HAP-1 (cell line): ENCODE measurements at regions not wholly inside any gene's neighbourhood (a gene's known extent, or its start where the extent isn't known, plus 50 kb on each side); places are given as distances from the start of the nearest gene placed in this dataset.

Experiments used
- DNase-seq, 2 experiments: peaks; one replicate each; pipeline ENCODE4 v3.0.0-alpha.2; 2016 to 2020; ENCODE audit warnings: low spot score in 2 of 2
- H3K27me3 ChIP-seq: fragments of 250-450 bp; sonication (Bioruptor Pico); 2 replicates; pipeline ENCODE4 v1.5.1; 2020; ENCODE audit warnings: low read depth, mild to moderate bottlenecking, moderate library complexity
- H3K36me3 ChIP-seq: fragments of 250-450 bp; sonication (Bioruptor Pico); replicated peaks from 2 replicates; pipeline ENCODE4 v1.5.1; 2020; ENCODE audit warnings: mild to moderate bottlenecking
- H3K4me1 ChIP-seq: fragments of 250-450 bp; sonication (Bioruptor Pico); 2 replicates; pipeline ENCODE4 v1.5.1; 2020; ENCODE audit warnings: mild to moderate bottlenecking
- H3K4me3 ChIP-seq: fragments of 250-450 bp; sonication (Bioruptor Pico); 2 replicates; pipeline ENCODE4 v1.5.1; 2020; ENCODE audit warnings: mild to moderate bottlenecking, moderate library complexity
- H3K9me3 ChIP-seq: fragments of 250-450 bp; sonication (Bioruptor Pico); 2 replicates; pipeline ENCODE4 v1.5.1; 2020; ENCODE audit warnings: mild to moderate bottlenecking, moderate library complexity
- in situ Hi-C: fragments of 300-500 bp; cut with MboI; formaldehyde crosslinking; loops from 3 replicates; pipeline ENCODE4 v1.14.3; 2020; ENCODE audit warnings: low sequenced_read_pairs, inconsistent platforms, mixed read lengths

GRCh38 chr4:133096972-133097371 is 52.1 kb upstream of the PCDH10 start:
- in situ Hi-C loops, result no loop called here
- DNase-seq, result peak; percentile 7 to 80
- H3K4me3 ChIP-seq, result no peak overlapping the region

More at GRCh38 chr4:133096972-133097371, 52.1 kb upstream of the PCDH10 start:
- Histone ChIP-seq H3K9me3 (no peaks in the 10 kb centered on the region), H3K27me3 (no peaks in the 10 kb centered on the region), H3K36me3 (no peaks in the 10 kb centered on the region), H3K4me1 (no peaks in the 10 kb centered on the region)
